SKM-1 treated with dmso at 0.1 percent for 144 hours (cell line): ENCODE measurements at regions not wholly inside any gene's neighbourhood (a gene's known extent, or its start where the extent isn't known, plus 50 kb on each side); places are given as distances from the start of the nearest gene placed in this dataset.

Source experiments
- DNase-seq: peaks from one replicate; lab custom pipeline; 2025; ENCODE audit not compliant: unreplicated experiment; lab: John Stamatoyannopoulos, UW

- no peak for DNase-seq
Measured at GRCh38 chr2:217749008-217749407, 253.8 kb downstream of the TNS1 start.

GRCh38 chr2:217746808-217747207 lies 256.0 kb downstream of the TNS1 start:
- DNase-seq: no peak

- DNase-seq: no peak
Measured at GRCh38 chr2:217743966-217744761, 258.6 kb downstream of the TNS1 start.

GRCh38 chr2:217743407-217743806 lies 259.4 kb downstream of the TNS1 start:
- no peak for DNase-seq

GRCh38 chr2:217742841-217743240 lies 260.0 kb downstream of the TNS1 start:
- peak; percentile 37 for DNase-seq

- no peak for DNase-seq
Measured at GRCh38 chr2:217742276-217742675, 260.5 kb downstream of the TNS1 start.

- DNase-seq: no peak
Measured at GRCh38 chr2:217741381-217741955, 261.3 kb downstream of the TNS1 start.

- no peak for DNase-seq
Measured at GRCh38 chr2:217740756-217741155, 262.0 kb downstream of the TNS1 start.

- no peak for DNase-seq
Measured at GRCh38 chr2:217740178-217740577, 262.6 kb downstream of the TNS1 start.

GRCh38 chr2:217739741-217740140 lies 263.1 kb downstream of the TNS1 start:
- no peak for DNase-seq

GRCh38 chr2:217738061-217738460 lies 264.7 kb downstream of the TNS1 start:
- no peak for DNase-seq

GRCh38 chr2:217736776-217737550 lies 265.8 kb downstream of the TNS1 start:
- no peak for DNase-seq

- no peak for DNase-seq
Measured at GRCh38 chr2:217735899-217736298, 266.9 kb downstream of the TNS1 start.

GRCh38 chr2:217735034-217735433 lies 267.8 kb downstream of the TNS1 start:
- DNase-seq: no peak

- no peak for DNase-seq
Measured at GRCh38 chr2:217733461-217733860, 269.3 kb downstream of the TNS1 start.

GRCh38 chr2:217732992-217733391 lies 269.8 kb downstream of the TNS1 start:
- DNase-seq: no peak

GRCh38 chr2:217731805-217732204 lies 271.0 kb downstream of the TNS1 start:
- no peak for DNase-seq

GRCh38 chr2:217729421-217730053 lies 273.3 kb downstream of the TNS1 start:
- DNase-seq: no peak

- no peak for DNase-seq
Measured at GRCh38 chr2:217727801-217728200, 275.0 kb downstream of the TNS1 start.

- DNase-seq: no peak
Measured at GRCh38 chr2:217725409-217725808, 277.4 kb downstream of the TNS1 start.

GRCh38 chr2:217724471-217724870 lies 278.3 kb downstream of the TNS1 start:
- no peak for DNase-seq

GRCh38 chr2:217723981-217724380 lies 278.8 kb downstream of the TNS1 start:
- no peak for DNase-seq
